ENCODE measurements at regions not wholly inside any gene's neighbourhood (a gene's known extent, or its start where the extent isn't known, plus 50 kb on each side); places are given as distances from the start of the nearest gene placed in this dataset.

DNA sequence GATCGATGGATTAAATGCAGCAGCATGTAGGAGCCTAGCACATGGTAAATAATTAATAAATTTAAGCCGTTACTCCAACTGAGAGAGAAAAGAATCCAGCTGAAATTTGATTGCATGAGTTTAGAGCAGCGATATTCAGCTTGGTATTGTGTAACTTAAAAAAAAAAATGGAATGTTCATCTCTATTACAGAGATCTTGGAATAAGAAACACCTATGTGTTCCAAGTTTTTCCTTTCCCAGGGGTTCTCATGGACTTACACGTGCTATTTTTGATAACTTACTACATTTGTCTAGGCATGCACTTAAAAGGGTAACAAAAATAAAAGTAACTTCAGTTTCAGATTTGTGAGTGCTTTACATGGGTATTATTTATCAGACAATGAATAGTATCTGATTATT is 122.8 kb downstream of the RASSF9 start:
- TF ChIP-seq, protein P1, sequence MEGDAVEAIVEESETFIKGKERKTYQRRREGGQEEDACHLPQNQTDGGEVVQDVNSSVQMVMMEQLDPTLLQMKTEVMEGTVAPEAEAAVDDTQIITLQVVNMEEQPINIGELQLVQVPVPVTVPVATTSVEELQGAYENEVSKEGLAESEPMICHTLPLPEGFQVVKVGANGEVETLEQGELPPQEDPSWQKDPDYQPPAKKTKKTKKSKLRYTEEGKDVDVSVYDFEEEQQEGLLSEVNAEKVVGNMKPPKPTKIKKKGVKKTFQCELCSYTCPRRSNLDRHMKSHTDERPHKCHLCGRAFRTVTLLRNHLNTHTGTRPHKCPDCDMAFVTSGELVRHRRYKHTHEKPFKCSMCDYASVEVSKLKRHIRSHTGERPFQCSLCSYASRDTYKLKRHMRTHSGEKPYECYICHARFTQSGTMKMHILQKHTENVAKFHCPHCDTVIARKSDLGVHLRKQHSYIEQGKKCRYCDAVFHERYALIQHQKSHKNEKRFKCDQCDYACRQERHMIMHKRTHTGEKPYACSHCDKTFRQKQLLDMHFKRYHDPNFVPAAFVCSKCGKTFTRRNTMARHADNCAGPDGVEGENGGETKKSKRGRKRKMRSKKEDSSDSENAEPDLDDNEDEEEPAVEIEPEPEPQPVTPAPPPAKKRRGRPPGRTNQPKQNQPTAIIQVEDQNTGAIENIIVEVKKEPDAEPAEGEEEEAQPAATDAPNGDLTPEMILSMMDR (IDR thresholded peaks at IDR 0.05): no peak
- no peak for TF ChIP-seq POLR2A (IDR thresholded peaks at IDR 0.05)

Data from suprapubic skin (tissue), 3 donors.